H1 (cell line): ENCODE measurements at regions not wholly inside any gene's neighbourhood (a gene's known extent, or its start where the extent isn't known, plus 50 kb on each side); places are given as distances from the start of the nearest gene placed in this dataset.

Experiments used
- CTCF ChIA-PET: fragments of 300-600 bp; sonication (Branson Sonifier 250); formaldehyde crosslinking; loops from one replicate; lab custom pipeline; 2021; ENCODE audit not compliant: partially characterized antibody; lab: Charles Lee
- POLR2A ChIA-PET: fragments of 300-600 bp; sonication (Branson Sonifier 250); formaldehyde crosslinking; loops from one replicate; lab custom pipeline; 2021; ENCODE audit warnings: inconsistent platforms; ENCODE audit not compliant: partially characterized antibody; lab: Charles Lee
- DNase-seq, 2 experiments: peaks; one replicate each; pipeline versions ENCODE4 v3.0.0 to v3.0.0-alpha.2; 2010 to 2022; ENCODE audit warnings: low spot score in 2 of 2, low read depth in 1 of 2, mixed read lengths in 1 of 2
- FAIRE-seq: peaks from 2 replicates; lab custom pipeline; 2011; peaks lifted over from hg19 to GRCh38; lab: Jason Lieb, UNC
- H2AFZ ChIP-seq: 2 replicates; pipeline ENCODE4 v1.8.1; 2012; ENCODE audit warnings: low read length, inconsistent platforms
- H2AK5ac ChIP-seq: 2 replicates; pipeline ENCODE4 v1.6.1; 2013; ENCODE audit warnings: low read depth, low read length
- H2BK120ac ChIP-seq: replicated peaks from 2 replicates; pipeline ENCODE3; 2013; ENCODE audit warnings: low read depth, low read length, inconsistent platforms
- H2BK12ac ChIP-seq: 2 replicates; pipeline ENCODE4 v1.6.1; 2013; ENCODE audit warnings: low read depth, low read length
- H2BK15ac ChIP-seq: 2 replicates; pipeline ENCODE4 v1.6.1; 2013; ENCODE audit warnings: low read length
- H2BK20ac ChIP-seq: 2 replicates; pipeline ENCODE4 v1.6.1; 2013; ENCODE audit warnings: low read length
- H2BK5ac ChIP-seq: 2 replicates; pipeline ENCODE4 v1.6.1; 2013; ENCODE audit warnings: low read depth, low read length
- H3K14ac ChIP-seq: 2 replicates; pipeline ENCODE4 v1.6.1; 2013; ENCODE audit warnings: inconsistent platforms; ENCODE audit not compliant: insufficient read length
- H3K18ac ChIP-seq: 2 replicates; pipeline ENCODE4 v1.6.1; 2013; ENCODE audit warnings: low read length; ENCODE audit errors: extremely low read depth
- H3K23ac ChIP-seq: 2 replicates; pipeline ENCODE4 v1.6.1; 2013; ENCODE audit warnings: inconsistent platforms; ENCODE audit not compliant: insufficient read length
- H3K23me2 ChIP-seq: 2 replicates; pipeline ENCODE4 v1.6.1; 2013; ENCODE audit warnings: low read depth, low read length
- H3K27ac ChIP-seq: 2 replicates; pipeline ENCODE4 v1.6.1; 2011; ENCODE audit warnings: low read depth, low read length, inconsistent platforms
- H3K27me3 ChIP-seq, 4 experiments: replicated peaks in 1 of 4; 1 replicate in 1 of 4; 2 replicates in 3 of 4; pipeline versions ENCODE4 v1.6.1 to v1.8.1; 2011 to 2013; ENCODE audit warnings: low read length in 3 of 4, mild to moderate bottlenecking in 3 of 4, inconsistent platforms in 2 of 4, mixed read lengths in 2 of 4, moderate library complexity in 1 of 4; ENCODE audit not compliant: control insufficient read depth in 3 of 4, insufficient read depth in 3 of 4; ENCODE audit errors: extremely low read depth in 1 of 4
- H3K36me3 ChIP-seq, 4 experiments: 2 replicates each; pipeline versions ENCODE4 v1.6.1 to v1.8.1; 2011 to 2013; ENCODE audit warnings: mild to moderate bottlenecking in 4 of 4, low read length in 3 of 4, moderate library complexity in 2 of 4, control low read depth in 1 of 4, inconsistent platforms in 1 of 4; ENCODE audit not compliant: insufficient read depth in 4 of 4, control insufficient read depth in 2 of 4
- H3K4ac ChIP-seq: replicated peaks from 2 replicates; pipeline ENCODE3; 2013; ENCODE audit warnings: low read length, low read depth, mixed read lengths, inconsistent platforms; ENCODE audit not compliant: insufficient read length
- H3K4me1 ChIP-seq, 4 experiments: replicated peaks in 1 of 4; 1 replicate in 1 of 4; 2 replicates in 3 of 4; pipeline versions ENCODE4 v1.6.1 to v1.8.1; 2011 to 2013; ENCODE audit warnings: low read length in 3 of 4, inconsistent platforms in 2 of 4, mixed read lengths in 1 of 4; ENCODE audit not compliant: insufficient read depth in 4 of 4, control insufficient read depth in 3 of 4
- H3K4me2 ChIP-seq, 2 experiments: 2 replicates each; pipeline versions ENCODE4 v1.6.1 to v1.8.1; 2011 to 2013; ENCODE audit warnings: low read depth in 2 of 2, low read length in 2 of 2, control low read depth in 1 of 2, inconsistent platforms in 1 of 2, mild to moderate bottlenecking in 1 of 2; ENCODE audit not compliant: insufficient read depth in 1 of 2
- H3K4me3 ChIP-seq, 4 experiments: fragments of 200-600, 300-600 bp in 1 of 4; sonication (generic), shearing (Covaris generic), sonication (Bioruptor Twin) in 1 of 4; 2 replicates each; pipeline versions ENCODE4 v1.5.1 to v1.8.1; 2011 to 2016; ENCODE audit warnings: low read length in 4 of 4, low read depth in 3 of 4, control low read depth in 2 of 4, inconsistent platforms in 2 of 4, mild to moderate bottlenecking in 2 of 4, mixed read lengths in 1 of 4, moderate library complexity in 1 of 4; ENCODE audit not compliant: insufficient read depth in 2 of 4; ENCODE audit errors: extremely low read depth in 1 of 4
- H3K56ac ChIP-seq: replicated peaks from 2 replicates; pipeline ENCODE3; 2013; ENCODE audit warnings: low read depth, mild to moderate bottlenecking, mixed read lengths, low read length, inconsistent platforms; ENCODE audit not compliant: insufficient read length
- H3K79me1 ChIP-seq: 2 replicates; pipeline ENCODE4 v1.6.1; 2013; ENCODE audit warnings: low read depth, low read length, control low read depth
- H3K79me2 ChIP-seq, 2 experiments: 2 replicates each; pipeline versions ENCODE4 v1.6.1 to v1.8.1; 2012 to 2013; ENCODE audit warnings: low read length in 2 of 2, mild to moderate bottlenecking in 2 of 2, inconsistent platforms in 1 of 2; ENCODE audit not compliant: insufficient read depth in 2 of 2, control insufficient read depth in 1 of 2
- H3K9ac ChIP-seq, 4 experiments: replicated peaks in 1 of 4; 1 replicate in 1 of 4; 2 replicates in 3 of 4; pipeline versions ENCODE4 v1.6.1 to v1.8.1; 2011 to 2013; ENCODE audit warnings: low read depth in 3 of 4, low read length in 3 of 4, control low read depth in 2 of 4, mild to moderate bottlenecking in 2 of 4, moderate library complexity in 2 of 4, inconsistent platforms in 1 of 4; ENCODE audit errors: extremely low read depth in 1 of 4
- H3K9me3 ChIP-seq, 2 experiments: 2 replicates each; pipeline versions ENCODE4 v1.6.1 to v1.8.1; 2012 to 2013; ENCODE audit warnings: mild to moderate bottlenecking in 2 of 2, moderate library complexity in 2 of 2, control low read depth in 1 of 2, inconsistent platforms in 1 of 2, low read depth in 1 of 2, low read length in 1 of 2, mixed read lengths in 1 of 2; ENCODE audit not compliant: insufficient read depth in 2 of 2
- H4K20me1 ChIP-seq, 2 experiments: replicated peaks in 1 of 2; 2 replicates each; pipeline versions ENCODE3 to v1.8.1; 2011 to 2013; ENCODE audit warnings: inconsistent platforms in 2 of 2, low read length in 2 of 2, mild to moderate bottlenecking in 1 of 2; ENCODE audit not compliant: insufficient read depth in 2 of 2, control insufficient read depth in 1 of 2
- H4K5ac ChIP-seq: 2 replicates; pipeline ENCODE4 v1.6.1; 2013; ENCODE audit warnings: low read length, low read depth, mixed read lengths, inconsistent platforms; ENCODE audit not compliant: insufficient read length
- H4K8ac ChIP-seq: 2 replicates; pipeline ENCODE4 v1.8.0; 2013; ENCODE audit warnings: mild to moderate bottlenecking, moderate library complexity, low read length, inconsistent platforms; ENCODE audit not compliant: insufficient read depth; ENCODE audit errors: extremely low read depth
- H4K91ac ChIP-seq: replicated peaks from 2 replicates; pipeline ENCODE3; 2013; ENCODE audit warnings: low read length, mixed read lengths, inconsistent platforms; ENCODE audit not compliant: insufficient read length
- SP1 ChIP-seq: IDR thresholded peaks from 2 replicates; pipeline ENCODE4 v1.6.1; 2011; ENCODE audit warnings: low read depth, low read length
- WGBS, 2 experiments: shearing (Covaris generic) in 1 of 2; methylation state at CpG; one replicate each; pipeline versions ENCODE4 v1.1.6 to v1.1.7; 2013 to 2015; ENCODE audit warnings: low lambda C conversion rate in 2 of 2, mixed read lengths in 2 of 2, inconsistent platforms in 1 of 2, low coverage in 1 of 2, missing lambda C conversion rate in 1 of 2; ENCODE audit not compliant: insufficient replicate concordance in 2 of 2, insufficient coverage in 1 of 2, insufficient read length in 1 of 2; ENCODE audit errors: extremely low coverage in 1 of 2, missing lambda C conversion rate in 1 of 2; 5-methylcytosine and 5-hydroxymethylcytosine counted together

- Histone ChIP-seq H4K8ac (no peak overlapping the region), H3K79me2 (no peaks in the 10 kb centered on the region), H4K91ac (no peak overlapping the region), H3K4me1 (peaks cover 0 to 4% (median 1%) of the 10 kb centered on the region in 4 experiments; a peak in 4 of 7 replicates), H2BK15ac (no peak overlapping the region), H3K14ac (no peak overlapping the region), H3K4me2 (no peak overlapping the region), H2BK20ac (no peak overlapping the region), H4K5ac (no peak overlapping the region), H3K9me3 (no peaks in the 10 kb centered on the region), H3K27me3 (no peaks in the 10 kb centered on the region), H3K79me1 (no peaks in the 10 kb centered on the region), H3K4me3 (no peak overlapping the region), H3K56ac (no peak overlapping the region), H2BK5ac (no peak overlapping the region), H2AFZ (no peak overlapping the region), H3K18ac (no peak overlapping the region), H2AK5ac (no peak overlapping the region), H3K36me3 (no peaks in the 10 kb centered on the region), H4K20me1 (no peaks in the 10 kb centered on the region), H3K9ac (no peak overlapping the region), H3K23me2 (no peaks in the 10 kb centered on the region), H3K27ac (no peak overlapping the region), H3K23ac (no peak overlapping the region), H2BK12ac (no peak overlapping the region), H3K4ac (no peak overlapping the region), H2BK120ac (no peak overlapping the region)
- no peak for DNase-seq
- FAIRE-seq = no peak
- ChIA-PET CTCF (no interaction called here), POLR2A (no interaction called here)
- no peak for TF ChIP-seq SP1
- WGBS, 2 experiments = 80% methylated on average over 1 of the region's 1 CpG; no CpG with 5 or more reads in 1 of the 2 experiments
Observed at GRCh38 chr15:34644061-34644460, 60.6 kb upstream of the GOLGA8B start.
